Neural cell (in vitro differentiated cells): ENCODE measurements at regions not wholly inside any gene's neighbourhood (a gene's known extent, or its start where the extent isn't known, plus 50 kb on each side); places are given as distances from the start of the nearest gene placed in this dataset.

Source experiments
- CTCF ChIP-seq: fragments of 450-650 bp; IDR thresholded peaks from 2 replicates; pipeline ENCODE4 v1.5.1; 2014; ENCODE audit warnings: antibody characterized with exemption, mild to moderate bottlenecking, moderate library complexity; ENCODE audit not compliant: poor library complexity, severe bottlenecking
- EP300 ChIP-seq: fragments of 450-650 bp; conservative IDR thresholded peaks from 2 replicates; pipeline ENCODE4 v1.6.1; 2014; ENCODE audit warnings: antibody characterized with exemption, mild to moderate bottlenecking, moderate library complexity; ENCODE audit not compliant: poor library complexity, severe bottlenecking
- EZH2 ChIP-seq: fragments of 200-600, 300-800 bp; shearing (Covaris generic), sonication (generic); IDR thresholded peaks from 2 replicates; pipeline ENCODE4 v1.6.1; 2014; ENCODE audit warnings: antibody characterized with exemption, low read length, borderline replicate concordance, mild to moderate bottlenecking; ENCODE audit not compliant: insufficient read depth, poor library complexity, severe bottlenecking
- MXI1 ChIP-seq: fragments of 450-650 bp; conservative IDR thresholded peaks from 2 replicates; pipeline ENCODE4 v1.6.1; 2014; ENCODE audit warnings: antibody characterized with exemption, mild to moderate bottlenecking; ENCODE audit not compliant: poor library complexity, severe bottlenecking
- POLR2AphosphoS5 ChIP-seq: IDR thresholded peaks from 2 replicates; pipeline ENCODE4 v1.6.1; 2012
- RAD21 ChIP-seq: fragments of 450-650 bp; conservative IDR thresholded peaks from 2 replicates; pipeline ENCODE4 v1.6.1; 2014; ENCODE audit warnings: antibody characterized with exemption, mild to moderate bottlenecking, moderate library complexity
- REST ChIP-seq: IDR thresholded peaks from 2 replicates; pipeline ENCODE4 v1.6.1; 2012; ENCODE audit warnings: borderline replicate concordance
- SMC3 ChIP-seq: fragments of 450-650 bp; conservative IDR thresholded peaks from 2 replicates; pipeline ENCODE4 v1.6.1; 2014; ENCODE audit warnings: antibody characterized with exemption, mild to moderate bottlenecking, moderate library complexity; ENCODE audit not compliant: poor library complexity
- TAF1 ChIP-seq: IDR thresholded peaks from 2 replicates; pipeline ENCODE4 v1.6.1; 2012; ENCODE audit warnings: low read depth

GRCh38 chr9:2284770-2285169, 269.6 kb downstream of the SMARCA2 start:
- no peak for TF ChIP-seq EP300
- TF ChIP-seq CTCF, result no peak
- TF ChIP-seq POLR2AphosphoS5, result no peak
- TF ChIP-seq EZH2, result no peak
- TF ChIP-seq MXI1, result no peak
- TF ChIP-seq REST, result no peak
- TF ChIP-seq SMC3, result no peak
- no peak for TF ChIP-seq TAF1
- TF ChIP-seq RAD21, result no peak
